GM12878 (cell line): ENCODE measurements at regions not wholly inside any gene's neighbourhood (a gene's known extent, or its start where the extent isn't known, plus 50 kb on each side); places are given as distances from the start of the nearest gene placed in this dataset.

Experiments used
- KAT2A ChIP-seq: conservative IDR thresholded peaks from 2 replicates; pipeline ENCODE4 v1.6.1; 2011; ENCODE audit warnings: low read depth, low read length; ENCODE audit not compliant: control insufficient read depth
- RBBP5 ChIP-seq: fragments of 200-600 bp; sonication (generic); conservative IDR thresholded peaks from 2 replicates; pipeline ENCODE4 v1.6.1; 2016

DNA sequence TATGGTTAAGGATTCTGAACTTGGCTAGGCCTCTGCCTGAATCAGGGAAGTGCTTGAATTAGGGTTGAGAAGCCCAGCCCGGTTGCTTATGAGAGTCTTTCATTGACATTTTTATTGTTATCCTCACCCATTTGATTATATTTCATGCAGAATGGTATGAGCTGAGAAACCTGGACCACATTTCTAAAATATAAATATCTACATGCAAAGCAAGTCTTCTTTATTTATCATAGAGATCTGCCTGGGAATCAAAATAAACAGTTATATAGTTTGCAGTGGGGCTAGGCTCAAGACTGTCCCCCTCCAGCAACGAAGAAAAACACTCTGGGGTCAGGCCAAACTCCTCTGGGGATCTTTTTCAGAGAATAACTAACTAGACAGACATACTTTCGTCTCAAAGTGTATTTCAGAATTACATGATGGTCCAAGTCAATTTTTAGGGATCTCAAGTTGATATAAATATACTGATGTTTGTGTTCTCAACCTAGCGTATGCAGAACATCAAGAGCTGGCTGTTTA is 675.4 kb upstream of the NR2F2 start:
- TF ChIP-seq RBBP5: no peak
- no peak for TF ChIP-seq KAT2A
